D721Med (cell line): ENCODE measurements at regions not wholly inside any gene's neighbourhood (a gene's known extent, or its start where the extent isn't known, plus 50 kb on each side); places are given as distances from the start of the nearest gene placed in this dataset.

Experiments
- DNase-seq: peaks from one replicate; pipeline ENCODE4 v3.0.0; 2011; ENCODE audit warnings: low spot score; ENCODE audit not compliant: insufficient read length
- FAIRE-seq: peaks from 2 replicates; lab custom pipeline; 2011; peaks lifted over from hg19 to GRCh38; lab: Jason Lieb, UNC
- TF ChIP-seq, protein P1 (sequence below): IDR thresholded peaks from 2 replicates; pipeline ENCODE4 v1.5.1; 2012; ENCODE audit warnings: mild to moderate bottlenecking, control low read depth; ENCODE audit not compliant: insufficient read depth; ENCODE audit errors: missing control alignments

DNA sequence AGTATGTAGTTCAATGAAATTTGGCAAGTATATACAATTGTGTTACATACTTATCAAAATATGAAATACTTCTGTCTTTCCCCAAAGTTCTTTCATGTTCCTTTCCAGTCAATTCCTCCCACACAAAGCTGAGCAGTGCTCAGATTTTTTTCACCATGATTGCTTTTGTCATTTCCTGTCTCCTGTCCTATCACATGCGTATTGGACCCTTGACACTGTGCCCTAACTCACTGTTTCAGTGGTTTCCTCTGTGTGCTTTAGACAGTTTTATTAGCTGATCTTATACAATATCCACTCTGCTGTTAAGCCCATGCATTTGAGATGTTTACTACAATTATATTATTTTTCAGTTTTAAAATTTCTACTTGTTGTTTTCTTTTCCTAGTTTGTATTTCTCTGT, 463.6 kb upstream of the MEF2C start:
- DNase-seq (no peak), FAIRE-seq (no peak)
- TF ChIP-seq, protein P1, sequence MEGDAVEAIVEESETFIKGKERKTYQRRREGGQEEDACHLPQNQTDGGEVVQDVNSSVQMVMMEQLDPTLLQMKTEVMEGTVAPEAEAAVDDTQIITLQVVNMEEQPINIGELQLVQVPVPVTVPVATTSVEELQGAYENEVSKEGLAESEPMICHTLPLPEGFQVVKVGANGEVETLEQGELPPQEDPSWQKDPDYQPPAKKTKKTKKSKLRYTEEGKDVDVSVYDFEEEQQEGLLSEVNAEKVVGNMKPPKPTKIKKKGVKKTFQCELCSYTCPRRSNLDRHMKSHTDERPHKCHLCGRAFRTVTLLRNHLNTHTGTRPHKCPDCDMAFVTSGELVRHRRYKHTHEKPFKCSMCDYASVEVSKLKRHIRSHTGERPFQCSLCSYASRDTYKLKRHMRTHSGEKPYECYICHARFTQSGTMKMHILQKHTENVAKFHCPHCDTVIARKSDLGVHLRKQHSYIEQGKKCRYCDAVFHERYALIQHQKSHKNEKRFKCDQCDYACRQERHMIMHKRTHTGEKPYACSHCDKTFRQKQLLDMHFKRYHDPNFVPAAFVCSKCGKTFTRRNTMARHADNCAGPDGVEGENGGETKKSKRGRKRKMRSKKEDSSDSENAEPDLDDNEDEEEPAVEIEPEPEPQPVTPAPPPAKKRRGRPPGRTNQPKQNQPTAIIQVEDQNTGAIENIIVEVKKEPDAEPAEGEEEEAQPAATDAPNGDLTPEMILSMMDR, result no peak

DNA sequence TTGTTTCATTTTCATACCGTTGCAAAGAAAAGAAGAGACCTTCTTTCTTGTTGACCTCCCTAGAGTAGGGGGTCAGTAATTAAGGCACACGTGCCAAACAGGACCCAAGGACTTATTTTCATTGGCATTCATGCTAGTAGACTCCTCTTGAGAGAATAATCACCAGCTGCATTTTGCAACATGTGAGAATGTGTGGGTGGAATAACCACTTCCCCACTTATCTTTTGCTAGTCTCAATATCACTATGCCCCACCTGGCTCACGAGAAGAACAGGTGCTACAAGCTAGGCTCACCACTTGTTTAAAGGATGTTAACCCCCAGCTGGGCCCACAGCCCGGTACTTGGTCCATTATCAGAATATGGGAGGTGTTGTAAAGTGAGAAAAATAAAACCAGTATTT, 460.7 kb upstream of the MEF2C start:
- TF ChIP-seq, protein P1, result no peak
- FAIRE-seq (no peak), DNase-seq (no peak)

DNA sequence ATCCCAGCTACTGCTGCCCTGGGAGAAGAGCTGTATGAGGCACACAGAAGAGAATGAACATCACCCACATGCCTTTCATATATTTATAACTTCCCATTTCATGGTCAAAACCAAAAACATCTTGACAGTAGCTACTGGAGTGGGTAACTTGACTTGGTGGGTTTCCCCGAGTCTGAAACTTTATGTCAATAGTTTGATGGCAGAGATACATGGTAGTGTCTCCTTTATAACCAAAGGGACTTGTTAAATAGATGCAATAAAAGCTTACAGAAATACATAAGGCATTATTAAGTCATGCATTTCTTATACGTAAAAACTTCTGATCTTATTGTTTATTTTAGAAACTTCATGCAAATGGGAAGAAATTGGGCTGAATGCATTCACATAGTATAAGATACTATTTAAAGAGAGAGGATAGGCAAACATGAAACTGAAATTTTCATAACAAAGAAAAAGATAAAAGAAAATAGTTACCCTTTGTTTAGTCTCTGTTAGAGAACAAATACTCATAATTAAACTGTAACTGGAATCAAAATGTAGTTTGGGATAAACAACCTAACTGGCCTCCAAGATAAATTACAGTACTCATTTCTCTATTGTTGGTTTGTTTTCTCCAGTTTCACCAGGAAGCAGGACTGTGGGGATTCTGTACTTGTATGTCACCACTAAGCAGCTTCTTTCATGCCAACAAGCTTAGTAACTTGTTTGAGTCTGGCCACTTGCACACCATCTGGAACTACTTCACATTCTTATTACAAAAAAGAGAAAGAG, 459.3 kb upstream of the MEF2C start:
- FAIRE-seq (no peak), DNase-seq (no peak)

DNA sequence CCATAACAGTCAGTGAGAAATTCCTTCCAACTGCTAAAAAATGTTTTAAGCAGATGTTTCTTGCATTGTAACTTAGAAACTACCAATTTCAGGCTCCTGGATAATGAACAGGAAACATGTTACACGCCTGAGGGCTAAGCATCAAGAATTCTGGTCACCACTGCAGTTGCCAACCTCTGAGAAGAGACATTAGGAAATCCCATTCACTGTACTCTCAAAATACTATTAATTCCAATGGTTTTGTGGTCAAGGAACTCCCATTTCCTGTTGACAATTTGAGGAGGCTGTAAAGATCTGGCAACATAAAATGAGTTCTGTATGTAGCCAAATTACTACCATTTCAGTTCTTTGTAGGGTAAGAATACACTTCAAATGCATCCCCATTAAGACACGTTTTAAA, 456.0 kb upstream of the MEF2C start:
- FAIRE-seq (no peak), DNase-seq (no peak)
- TF ChIP-seq, protein P1, result no peak

More for the DNA sequence above, 459.3 kb upstream of the MEF2C start:
- TF ChIP-seq, protein P1, result no peak

DNA sequence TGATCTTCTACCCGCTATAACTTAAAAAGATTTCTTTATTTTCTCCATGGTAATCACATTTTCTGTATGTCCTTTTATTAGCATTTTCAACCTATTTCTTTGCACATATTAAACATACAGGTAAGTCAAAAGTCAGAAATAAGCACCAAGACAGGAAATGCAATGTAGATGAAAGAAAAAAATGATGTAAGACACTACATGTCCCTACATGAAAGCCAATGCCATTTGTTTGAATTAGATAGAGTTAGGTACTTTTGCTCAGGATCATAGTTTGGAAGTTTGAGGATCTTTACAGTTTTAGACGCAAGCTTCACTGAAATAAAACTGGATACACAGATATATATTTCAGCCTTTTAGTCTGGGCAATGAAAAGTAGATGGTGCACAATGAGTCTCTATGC, 453.1 kb upstream of the MEF2C start:
- no peak for FAIRE-seq
- TF ChIP-seq, protein P1, result no peak
- no peak for DNase-seq

DNA sequence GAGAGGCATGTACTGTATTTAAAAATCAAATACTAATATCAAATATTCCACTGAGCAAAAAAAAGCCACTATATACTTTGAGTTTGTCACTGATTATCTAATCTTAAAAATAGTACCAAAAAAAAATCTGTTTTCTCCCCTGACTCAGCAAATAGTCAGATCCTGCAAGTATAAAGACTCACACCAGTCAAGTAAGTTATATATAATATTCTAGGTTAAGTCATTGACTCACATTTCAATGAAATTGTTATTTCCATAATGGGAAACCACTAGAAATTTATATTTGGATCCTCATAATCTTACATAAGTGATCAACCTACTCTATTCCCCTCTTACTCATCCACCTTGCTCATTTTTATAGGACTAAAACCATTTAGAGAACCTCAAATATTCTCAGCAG, 447.2 kb upstream of the MEF2C start:
- TF ChIP-seq, protein P1, result no peak
- FAIRE-seq, result no peak
- DNase-seq, result no peak

DNA sequence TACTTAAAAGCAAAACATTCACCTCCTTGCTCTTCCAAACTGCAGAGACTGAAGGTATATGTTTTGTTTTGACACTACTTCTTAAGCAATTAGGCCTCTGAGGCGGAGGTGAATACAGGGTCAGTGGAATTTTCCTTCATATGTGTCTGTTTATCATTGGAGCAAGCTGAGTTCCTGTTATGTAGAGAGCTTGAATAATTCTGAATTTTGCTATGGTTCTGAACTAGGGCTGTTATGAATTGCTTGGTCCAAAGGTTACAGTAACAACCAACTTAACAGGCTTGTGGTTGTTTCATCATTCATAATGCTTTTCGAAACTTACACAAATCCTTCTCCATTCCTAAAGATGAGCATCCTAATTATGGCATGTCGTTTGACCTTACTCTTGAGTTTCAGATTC, 444.6 kb upstream of the MEF2C start:
- no peak for DNase-seq
- TF ChIP-seq, protein P1, result no peak
- FAIRE-seq, result no peak
